HG03460 (cell line): ENCODE measurements at regions not wholly inside any gene's neighbourhood (a gene's known extent, or its start where the extent isn't known, plus 50 kb on each side); places are given as distances from the start of the nearest gene placed in this dataset.

Source experiments
- ATAC-seq: cut with Tn5 transposase; IDR thresholded peaks from one replicate; pipeline ENCODE4 v1.9.1; 2021; ENCODE audit not compliant: unreplicated experiment

DNA sequence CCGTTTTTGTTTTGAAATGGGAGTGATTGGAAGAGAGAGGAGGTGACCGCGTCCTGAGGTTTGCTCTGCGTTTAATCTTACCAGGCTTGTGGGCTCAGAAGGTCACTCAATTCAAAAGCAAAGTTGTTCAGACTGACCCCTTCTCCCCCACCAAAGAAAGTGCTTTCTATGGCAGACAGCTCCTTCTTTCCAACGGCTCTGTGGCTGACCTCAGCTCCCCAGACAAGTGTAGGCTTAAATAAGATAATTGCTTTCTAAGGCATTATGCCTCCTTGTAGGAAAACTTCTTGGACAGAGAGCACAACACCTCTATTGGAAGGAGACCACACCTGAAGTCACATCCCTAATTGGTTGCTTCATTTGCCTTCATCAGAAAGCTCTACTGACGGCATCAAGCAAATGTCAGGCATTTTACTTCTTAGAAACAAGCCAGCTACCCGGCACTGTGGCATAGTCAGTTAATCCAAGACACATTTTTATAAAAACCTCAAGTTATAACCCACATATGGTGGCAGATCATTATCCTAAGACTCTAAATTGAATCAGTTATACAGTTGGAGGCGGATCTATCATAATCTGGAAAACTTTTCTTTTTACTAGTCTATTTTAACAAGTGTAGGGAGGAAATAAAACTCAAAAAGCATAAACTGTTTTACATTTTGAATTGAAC lies 94.9 kb downstream of the TMEM174 start:
- ATAC-seq = no peak

DNA sequence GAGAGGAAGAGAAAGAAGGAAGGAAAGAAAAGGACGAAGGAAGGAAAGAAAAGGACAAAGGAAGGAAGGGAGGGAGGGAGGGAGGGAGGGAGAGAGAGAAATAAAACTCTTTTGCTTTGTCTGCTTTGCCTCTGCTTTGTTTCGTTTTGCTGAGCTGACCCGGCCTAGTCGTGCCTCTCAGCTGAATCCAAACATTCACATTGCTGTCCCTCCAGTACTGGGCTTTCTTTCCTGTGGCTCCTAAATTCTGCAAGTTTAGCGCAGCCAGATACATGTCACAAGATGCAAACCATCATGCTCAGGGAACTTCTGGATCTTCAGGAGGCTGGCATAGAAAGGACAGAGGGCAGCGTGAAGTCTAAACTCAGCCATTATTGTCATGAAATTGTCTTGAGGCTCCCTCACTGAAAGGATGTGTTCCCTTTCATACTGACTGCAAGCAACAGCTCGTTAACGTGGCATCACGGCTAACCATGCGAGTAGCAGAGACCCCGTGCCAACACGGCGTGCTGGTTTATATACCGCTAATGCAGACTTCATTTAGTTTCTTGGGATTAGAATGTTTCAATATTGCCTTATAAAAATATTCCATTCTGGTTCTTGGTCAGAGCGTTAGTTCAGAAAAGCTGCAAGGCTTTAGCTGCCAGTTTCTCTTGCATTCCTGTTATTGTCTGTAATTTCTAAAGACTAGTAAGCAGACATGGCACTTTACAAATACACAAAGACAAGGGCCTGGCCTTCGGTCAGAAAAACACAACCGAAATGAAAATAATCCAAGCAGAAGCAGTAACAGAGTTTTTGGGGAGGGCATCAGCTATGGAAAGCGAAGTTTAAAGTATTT lies 94.2 kb downstream of the TMEM174 start:
- ATAC-seq = no peak

DNA sequence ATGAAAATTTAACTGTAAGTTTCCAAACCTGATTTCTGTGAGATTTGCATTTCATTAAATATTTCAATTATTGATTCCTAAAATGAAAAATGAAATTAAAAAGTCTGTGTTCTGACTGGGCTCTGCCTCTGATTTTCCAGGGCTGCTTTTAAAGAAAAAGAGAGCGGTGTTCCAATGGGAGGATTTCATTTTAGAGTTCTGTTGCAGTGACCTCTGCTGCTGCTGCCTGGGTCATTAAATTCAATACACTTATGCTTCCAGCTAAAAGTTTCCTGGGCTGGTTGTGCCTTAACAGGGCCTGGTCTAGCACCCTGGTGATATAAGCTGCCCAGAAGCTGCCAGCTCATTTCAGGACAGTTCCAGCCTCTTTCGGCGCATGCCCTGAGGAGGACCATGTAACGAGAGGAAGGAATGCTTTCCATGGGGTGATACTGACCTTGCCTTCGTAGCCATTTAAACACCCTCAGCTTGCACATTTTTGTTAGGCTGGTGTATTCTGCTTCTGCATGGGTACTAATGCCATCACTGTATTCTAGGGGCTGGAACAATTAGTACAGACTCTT lies 93.3 kb downstream of the TMEM174 start:
- ATAC-seq = no peak

DNA sequence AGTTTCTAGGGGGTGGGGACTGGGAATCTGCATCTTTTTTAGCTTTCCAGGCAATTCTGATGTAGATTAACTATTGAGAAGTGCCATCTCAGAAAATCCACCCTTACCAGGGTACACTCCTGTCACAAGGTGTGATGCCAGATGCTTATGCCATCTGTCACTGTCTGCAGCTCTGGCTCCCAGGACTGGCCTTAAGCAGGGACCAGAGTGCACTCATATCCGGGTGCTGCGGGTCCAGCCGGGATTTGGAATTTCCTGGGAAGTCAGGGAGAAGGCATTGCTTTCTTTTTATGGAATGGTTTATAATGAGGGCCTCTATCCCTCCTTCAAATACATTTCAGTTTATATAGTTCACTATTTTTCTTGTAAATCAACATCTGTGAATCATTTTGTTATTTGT lies 92.6 kb downstream of the TMEM174 start:
- ATAC-seq = no peak

DNA sequence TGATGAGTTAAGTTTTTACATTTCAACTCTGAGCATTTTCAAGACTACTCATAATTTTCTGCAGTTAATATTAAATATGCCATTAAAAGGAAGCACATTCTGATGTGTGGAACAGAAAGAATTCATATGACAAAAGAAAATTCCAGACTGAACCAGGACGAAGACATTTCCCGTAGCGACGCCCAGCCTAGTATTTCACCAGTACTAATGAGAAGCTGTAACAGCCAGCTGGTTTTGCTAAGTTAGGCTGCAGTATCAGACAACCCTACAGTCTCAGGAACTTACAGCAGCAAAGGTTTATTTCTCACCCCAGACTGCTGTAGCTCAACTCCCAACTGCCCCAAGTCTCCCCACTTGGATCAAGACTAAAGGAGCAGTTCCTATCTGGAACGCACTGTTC lies 91.6 kb downstream of the TMEM174 start:
- ATAC-seq = no peak

DNA sequence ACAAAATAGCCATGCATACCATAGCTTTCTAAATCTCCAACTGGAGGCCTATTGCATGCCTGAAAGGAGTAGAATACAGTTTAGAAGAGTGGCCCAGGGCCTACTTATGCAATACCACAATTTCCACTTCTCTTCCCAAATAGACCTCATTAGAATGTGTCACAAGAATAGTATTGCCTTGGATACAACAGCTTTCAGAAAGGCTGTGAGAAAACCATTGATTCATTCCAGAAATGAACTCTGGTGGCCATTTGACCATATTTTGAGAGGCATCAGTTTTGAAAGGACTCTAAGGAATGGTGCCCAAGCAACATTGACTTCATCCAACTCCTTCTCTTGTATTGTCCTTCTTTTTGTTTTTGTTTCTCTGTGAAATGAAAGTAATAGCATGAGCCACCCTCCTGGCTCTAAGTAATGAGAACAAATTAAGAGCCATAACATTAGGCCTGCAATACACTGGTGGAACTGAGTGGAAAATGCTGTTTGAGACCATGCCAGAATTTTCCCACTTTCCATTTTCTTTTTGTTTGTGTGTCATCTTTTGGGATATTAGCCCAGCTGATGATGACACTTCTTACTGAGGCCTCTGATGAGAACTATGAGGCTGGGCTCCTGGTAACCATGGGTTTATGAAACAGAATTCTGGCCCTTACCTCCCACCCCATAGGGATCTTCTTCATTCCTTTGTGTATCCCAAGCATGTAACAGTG lies 90.2 kb downstream of the TMEM174 start:
- no peak for ATAC-seq

DNA sequence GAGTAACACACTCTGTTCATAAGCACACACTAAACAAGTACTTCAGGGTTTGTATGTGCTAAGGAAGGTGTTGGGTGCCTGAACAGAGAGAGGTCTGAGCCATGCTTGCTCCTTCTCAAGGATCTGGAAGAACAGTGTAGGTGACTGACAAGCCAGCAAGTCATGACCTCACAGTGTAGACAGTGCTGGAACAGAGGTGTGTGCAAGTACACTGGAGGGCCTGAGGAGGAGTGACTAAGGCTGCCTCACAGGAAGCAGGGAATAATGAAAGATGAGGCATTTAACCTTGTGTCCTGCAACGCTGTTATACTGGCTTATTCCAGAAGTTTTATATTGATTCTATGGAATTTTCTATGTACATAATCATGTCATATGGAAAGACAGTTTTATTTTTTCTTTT lies 83.9 kb downstream of the TMEM174 start:
- no peak for ATAC-seq

DNA sequence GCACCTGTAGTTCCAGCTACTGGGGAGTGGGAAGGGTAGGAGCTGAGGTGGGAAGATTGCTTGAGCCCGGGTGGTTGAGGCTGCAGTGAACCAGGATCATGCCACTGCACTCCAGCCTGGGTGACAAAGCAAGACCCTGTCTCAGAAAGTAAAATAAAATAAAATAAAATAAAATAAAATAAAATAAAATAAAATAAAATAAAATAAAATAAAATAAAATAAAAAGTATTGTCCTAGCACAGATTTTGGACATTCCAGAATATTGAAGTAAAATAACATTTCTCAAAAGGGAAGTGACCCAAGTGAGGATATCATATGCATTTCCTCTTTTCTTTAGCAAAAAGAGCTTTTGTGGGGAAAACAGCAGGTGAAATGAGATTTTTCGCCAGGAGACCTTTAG lies 83.5 kb downstream of the TMEM174 start:
- ATAC-seq = no peak

DNA sequence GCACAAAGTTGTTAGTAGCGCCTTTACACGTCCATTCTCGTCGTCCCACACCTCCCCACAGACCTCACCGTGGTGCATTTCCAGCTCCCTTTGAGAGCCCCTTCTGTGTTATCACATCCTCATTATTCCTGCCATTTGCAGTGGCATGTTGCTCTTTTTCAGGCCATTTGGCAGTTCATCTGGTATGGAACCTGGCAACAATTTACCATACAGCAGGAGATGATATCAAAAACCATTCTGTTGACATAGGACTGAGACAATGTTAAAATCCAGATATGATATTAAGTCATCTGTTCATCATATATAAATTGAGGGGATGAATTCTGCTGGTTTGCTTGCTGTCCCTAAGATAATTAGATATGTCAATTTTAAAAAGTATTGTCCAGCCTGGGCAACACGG lies 83.0 kb downstream of the TMEM174 start:
- ATAC-seq = no peak

DNA sequence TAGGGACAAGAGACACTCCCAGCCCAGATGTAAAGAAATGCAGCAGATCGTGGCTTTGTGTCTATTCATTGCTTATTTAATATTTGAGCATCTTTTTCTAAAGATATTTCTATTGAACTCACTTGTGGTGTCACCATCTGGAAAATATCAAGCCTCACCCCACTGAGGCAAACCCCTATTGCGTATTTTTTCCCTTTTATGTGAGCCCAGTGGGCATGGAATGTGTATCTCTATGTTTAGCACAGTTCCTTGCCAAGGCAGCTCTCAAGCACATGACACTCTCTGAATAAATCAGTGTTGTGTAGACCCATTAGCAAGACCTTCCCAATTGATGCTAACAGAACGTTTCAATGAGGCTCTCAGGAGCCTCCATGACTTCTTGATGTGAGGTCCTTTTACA lies 81.6 kb downstream of the TMEM174 start:
- no peak for ATAC-seq

DNA sequence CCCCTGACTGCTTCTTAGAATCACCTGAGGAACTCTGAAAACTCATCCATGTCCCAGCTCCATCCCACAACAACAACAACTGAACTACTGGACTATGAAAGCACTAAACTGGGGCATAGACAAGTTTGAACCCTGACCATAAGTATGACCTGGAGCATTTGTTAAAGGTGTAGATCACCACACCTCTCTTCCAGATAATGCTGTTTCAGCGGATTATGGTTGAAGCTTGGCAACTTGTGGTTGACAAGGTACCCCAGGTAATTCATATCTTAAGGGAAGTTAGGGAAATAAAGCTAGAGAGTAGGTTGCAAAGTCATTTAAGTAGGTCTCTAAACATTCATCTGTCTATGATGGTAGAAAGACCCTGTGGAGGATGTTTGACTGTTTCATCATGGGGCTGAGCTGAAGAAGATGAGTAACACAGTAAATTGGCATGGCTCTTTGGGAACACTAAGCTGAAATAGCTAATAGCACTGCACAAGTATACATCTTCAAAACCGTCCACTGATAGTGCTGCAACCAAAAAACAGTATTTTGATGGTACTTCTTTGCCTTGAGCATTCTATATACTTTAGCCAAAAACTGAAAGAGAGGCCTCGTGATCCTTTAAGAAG lies 80.2 kb downstream of the TMEM174 start:
- ATAC-seq = no peak

DNA sequence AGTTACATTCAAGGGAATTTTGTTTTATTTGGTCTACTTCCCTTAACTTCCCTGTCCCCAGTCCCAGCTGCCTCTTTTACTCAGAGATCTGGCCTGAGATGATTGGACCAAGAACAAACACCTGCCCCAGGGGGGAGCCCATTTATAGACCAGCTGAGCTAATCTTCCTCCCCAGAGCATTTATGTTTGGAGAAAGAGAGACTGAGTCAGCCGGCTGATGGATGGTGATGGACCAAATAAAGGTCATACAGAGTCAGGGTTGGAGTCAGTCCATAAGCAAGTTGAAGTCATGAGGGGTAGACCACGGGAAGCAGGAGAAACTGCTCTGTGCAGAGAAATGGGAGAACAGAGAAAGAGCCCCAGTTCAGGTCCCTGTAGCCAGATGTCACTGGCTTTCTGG lies 77.7 kb downstream of the TMEM174 start:
- ATAC-seq = no peak

DNA sequence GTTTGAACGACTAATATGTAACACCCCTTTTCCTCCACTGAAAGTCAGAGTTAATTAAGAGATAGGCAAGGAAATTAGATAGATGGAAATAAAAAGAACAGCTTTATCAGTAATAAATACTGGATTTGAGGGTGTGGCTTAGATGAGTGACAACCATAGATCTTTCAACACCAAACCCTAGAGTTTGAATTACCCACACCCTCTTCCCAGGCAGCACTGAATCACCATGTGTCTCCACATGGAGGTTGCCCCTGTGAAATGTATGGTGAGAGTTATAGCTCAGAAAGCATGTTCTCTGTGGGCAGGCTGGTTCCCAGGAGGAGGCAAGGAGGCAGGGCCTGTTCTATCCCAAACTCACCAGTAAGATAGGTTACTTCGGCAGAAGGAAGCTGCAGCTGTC lies 69.7 kb downstream of the TMEM174 start:
- ATAC-seq = no peak

DNA sequence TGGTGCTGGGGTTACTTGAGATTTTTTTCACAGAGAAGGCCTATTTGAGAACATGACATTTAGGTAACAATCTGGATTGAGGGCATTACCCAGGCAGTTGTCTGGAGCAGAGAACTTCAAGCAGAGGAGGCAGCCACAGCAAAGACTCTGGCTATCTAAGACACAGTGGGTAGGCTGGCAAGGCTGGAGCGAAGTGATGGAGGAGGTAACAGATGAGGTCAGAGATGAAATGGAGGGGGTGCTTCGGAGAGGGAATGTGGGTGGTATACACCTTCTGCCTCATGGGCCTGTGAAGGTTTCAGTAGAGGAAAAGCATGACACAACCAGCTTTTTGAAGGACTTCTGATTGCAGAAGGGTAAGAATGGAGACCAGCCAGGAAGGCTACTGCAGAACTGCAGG lies 65.9 kb downstream of the TMEM174 start:
- ATAC-seq = no peak

DNA sequence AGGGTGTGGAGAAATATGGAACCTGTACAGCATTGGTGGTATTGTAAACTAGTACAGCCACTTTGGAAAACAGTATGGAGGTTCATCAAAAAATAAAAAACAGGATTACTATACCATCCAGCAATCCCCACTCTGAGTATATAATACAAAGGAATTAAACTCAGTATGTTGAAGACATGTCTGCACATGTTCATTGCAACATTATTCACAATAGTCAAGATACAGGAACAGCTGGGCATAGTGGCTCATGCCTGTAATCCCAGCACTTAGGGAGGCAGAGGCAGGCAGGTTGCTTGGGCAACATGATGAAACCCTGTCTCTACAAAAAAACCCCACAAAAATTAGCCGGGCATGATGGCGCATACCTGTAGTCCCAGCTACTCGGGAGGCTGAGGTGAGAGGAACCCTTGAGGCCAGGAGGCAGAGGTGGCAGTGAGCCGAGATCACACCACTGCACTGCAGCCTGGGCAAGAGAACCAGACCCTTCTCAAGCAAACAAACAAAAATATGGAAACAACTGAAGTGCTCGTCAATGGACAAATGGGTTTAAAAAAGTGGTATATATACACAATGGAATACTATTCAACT lies 63.6 kb downstream of the TMEM174 start:
- no peak for ATAC-seq

DNA sequence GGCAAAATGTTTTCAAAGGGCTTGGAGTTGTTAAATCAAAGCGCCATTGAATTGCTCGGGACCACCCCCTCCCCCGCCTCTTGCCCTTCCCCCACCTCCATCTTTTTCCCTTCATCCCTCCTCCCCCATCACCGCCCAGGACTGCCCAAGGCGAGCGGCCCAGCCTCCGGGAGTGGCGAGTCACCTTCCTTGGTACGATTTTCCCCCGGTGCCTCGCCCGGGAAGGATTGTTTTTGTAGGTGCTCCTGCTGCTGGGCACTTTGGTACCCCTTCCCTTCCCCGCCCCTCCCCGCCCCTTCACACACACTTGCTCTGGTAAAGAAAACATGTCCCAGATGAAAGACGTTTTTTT lies 61.2 kb downstream of the TMEM174 start:
- no peak for ATAC-seq

DNA sequence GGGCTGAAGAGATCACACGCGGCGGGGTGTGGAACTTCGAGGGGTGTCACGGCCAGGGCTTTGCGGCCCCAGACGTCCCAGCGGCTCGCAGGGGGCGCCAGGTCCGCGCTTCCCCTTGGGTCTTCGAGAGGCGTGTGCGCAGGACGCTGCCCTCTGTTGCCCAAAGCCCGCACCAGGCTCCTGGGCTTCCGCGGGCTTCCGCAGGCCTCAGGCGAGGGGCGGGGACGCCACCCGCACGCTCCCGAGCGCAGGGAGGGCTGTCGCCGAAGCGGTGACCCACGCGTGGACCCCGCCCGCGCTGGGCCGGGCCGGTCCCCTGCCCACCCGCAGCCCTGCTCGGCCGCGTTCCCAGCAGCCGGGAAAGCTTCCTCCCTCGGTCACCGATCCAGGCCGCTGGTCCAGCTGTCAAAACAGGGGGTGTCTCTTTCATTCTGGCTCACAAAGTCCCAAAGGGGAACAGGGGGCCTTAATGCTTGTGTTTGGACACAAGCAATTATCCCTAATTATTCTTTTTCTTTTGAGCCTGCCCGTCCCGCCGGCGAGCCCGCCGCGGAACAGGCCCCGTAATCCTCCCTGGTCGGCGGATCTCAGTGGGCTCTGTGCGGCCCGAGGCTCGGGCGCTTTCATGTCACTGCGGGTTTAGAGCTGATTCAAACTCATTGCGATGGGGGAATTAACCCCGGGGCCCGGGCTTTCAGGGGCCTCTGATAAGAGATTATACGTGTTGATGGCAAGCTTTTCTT lies 60.6 kb downstream of the TMEM174 start:
- ATAC-seq = no peak

DNA sequence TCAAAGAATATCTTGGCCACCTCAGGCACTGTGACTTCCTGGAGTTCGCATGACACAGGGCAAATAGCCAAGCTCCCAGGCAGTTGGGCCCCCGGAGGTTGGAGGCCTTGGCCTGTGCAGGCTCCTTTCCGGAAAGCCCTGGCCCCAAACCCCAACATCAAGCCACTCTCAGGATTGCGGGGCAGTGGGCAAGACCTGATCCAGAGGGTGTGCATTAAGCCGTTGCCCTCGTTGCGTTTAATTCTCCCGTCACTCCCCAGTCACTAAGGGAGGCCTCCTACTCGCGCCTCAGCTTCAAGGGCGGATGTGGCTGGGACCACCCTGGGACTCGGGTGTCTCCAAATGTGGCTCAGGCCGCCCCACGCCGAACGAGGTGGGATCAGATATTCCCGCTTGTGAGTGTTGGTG lies 60.1 kb downstream of the TMEM174 start:
- no peak for ATAC-seq

DNA sequence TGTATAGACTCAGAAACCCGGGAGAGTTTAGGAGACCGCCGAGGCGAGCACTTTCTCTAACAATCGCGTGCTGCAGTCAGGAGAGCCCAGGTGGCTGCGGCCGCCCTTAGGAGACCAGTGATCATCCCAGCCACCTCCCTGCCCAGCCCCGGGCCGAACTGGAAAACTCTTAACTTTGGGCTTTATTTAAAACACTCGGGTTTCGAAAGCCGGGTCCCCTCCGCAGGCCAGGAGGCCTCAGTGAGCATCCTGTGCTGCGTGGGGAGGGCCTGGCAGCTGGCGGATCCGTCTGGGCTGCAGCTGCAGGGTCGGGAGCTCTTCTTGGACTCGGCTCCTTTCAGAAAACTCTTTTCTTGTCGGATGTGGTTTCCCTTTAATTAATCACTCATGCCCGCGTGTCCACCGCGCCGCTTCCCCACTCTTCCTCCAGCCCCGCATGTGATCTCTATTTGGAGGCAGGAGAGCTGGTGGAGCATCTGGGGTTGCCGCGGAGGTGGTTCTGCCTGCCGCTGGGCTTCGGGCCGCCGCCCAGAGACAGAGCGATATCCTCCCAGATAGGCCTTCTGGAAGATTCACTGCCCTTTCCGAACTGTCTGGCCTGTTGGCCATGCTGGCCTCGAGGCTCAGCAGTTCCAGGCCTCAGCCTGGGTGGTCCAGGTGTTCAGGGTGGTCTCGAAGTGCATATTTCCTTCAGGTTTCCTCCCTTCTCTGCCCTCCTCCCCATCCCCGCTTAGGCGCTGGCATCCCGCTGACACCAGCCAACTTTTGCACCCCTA lies 59.5 kb downstream of the TMEM174 start:
- no peak for ATAC-seq
